ENCODE measurements at regions not wholly inside any gene's neighbourhood (a gene's known extent, or its start where the extent isn't known, plus 50 kb on each side); places are given as distances from the start of the nearest gene placed in this dataset.

DNA sequence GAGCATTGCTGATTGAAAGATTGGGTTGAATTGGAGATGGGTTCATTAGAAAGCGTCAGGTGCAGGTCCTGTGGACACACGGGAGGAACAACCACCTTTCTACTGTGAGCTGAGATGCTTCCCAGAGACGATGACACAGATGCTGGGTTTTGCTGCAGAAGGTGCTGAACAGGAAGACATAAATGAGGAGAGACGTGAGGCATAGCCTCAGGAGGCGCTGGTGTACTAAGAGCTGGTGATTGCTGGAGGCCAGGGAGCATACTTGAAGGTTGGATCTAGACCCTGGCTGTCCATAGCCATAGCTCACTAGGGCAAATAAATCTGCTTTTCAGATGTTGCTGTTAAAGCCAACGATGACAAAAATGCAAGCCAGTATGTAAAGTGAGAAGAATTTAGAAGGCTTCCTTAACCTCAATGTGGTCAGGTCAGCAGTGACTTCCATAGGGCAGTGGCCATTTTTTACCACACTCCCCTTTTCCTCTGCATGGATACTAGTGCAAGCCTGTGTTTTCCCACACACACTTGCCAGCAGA, 153.7 kb downstream of the SOX11 start:
- no peak for DNase-seq

DNA sequence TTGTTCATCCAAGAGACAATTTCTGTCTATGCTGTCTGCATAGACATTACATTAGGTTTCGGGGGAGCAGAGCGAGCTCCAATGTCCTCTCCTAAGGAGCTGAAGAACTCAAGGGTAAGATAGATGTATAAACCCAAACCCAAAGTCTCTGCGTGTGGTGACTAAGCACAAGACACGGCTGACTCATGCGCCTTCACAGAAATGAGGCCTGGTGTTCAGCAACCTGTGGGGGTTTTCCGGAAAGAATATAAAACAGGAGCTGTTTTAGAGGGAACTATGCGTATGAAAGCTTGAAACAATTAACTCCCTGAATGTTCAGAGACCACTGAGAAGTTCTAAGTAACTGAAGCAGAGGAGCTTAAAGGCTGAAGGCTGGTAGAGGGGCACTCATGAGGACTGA, 154.7 kb downstream of the SOX11 start:
- no peak for DNase-seq

DNA sequence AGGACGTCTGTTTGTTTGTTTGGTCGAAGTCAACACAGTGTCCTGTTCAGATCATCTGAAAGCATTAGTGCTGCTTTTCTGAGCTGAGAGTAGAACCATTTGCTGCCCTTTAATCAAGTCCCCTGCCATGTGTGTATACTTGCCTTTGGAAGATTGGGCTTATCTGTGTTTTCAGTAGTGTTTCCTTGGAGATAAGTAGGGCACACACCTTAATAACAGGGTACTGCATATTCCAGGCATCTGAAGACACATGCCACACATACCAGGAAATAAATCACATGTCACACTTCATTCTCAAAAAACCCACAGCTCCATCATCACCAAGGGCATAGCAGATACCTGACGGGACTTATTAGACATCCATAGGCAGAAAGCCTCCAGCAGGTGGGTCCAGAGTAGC, 157.4 kb downstream of the SOX11 start:
- DNase-seq: no peak

DNA sequence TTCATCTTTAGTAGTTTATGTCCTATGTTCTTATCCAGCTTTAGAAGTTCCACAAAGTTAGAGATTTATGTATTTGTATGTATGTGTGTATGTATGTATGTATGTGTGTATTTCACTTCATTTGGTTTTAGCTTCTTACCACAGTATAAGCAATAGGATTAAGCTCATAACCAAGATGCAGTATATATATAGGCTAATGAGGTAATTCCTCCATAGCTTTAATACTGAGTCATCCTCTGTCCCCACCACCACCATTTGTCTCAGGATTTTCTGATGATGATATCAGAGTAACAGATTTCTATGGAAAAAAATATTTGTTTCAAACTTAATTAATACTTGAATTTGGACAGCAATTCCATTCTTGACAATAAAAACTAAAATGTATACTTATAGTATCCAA, 159.2 kb downstream of the SOX11 start:
- no peak for DNase-seq

- DNase-seq: no peak
Observed at GRCh38 chr2:5854797-5855196, 162.6 kb downstream of the SOX11 start.

- DNase-seq: no peak
Observed at GRCh38 chr2:5867056-5867455, 174.9 kb downstream of the SOX11 start.

DNA sequence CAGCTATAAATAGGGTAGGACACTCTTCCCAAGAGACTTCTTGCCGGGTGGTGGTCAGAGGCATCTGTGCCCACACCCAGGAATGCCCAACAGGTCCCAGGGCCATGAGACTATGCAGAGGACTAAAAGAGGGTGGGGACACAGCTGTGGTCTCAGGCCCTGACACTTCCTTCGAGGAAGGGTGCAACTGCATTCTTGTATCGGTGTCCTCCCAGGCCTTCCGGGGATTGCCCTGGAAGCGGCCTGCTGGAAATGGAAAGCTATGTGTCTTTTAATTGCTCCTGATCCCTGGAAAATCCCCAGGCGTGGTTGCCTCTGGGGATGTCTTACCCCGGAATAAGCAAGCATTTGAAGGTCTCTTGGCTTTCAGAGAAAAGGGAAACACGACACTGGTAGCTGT, 176.7 kb downstream of the SOX11 start:
- DNase-seq: no peak

GRCh38 chr2:5869936-5870335, 177.8 kb downstream of the SOX11 start:
- no peak for DNase-seq

DNA sequence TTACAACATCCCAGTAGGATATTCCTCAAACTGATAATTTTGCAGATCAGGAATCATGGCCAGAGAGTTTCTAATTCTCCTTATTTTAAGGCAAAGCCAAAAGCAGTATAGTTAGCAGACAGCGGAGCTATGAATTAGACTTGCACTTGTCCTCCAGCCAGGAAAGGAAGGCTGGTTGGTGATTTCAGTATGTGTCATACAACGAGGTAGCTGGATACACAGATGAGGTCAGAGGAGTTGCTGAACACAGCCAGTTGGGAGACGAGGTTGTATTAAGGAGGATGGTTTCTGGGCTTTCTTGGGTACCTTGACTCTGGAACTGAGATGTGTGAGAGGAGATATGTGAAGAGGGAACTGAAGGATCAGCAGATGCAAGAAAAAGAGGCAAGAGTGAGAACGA, 185.2 kb downstream of the SOX11 start:
- no peak for DNase-seq

DNA sequence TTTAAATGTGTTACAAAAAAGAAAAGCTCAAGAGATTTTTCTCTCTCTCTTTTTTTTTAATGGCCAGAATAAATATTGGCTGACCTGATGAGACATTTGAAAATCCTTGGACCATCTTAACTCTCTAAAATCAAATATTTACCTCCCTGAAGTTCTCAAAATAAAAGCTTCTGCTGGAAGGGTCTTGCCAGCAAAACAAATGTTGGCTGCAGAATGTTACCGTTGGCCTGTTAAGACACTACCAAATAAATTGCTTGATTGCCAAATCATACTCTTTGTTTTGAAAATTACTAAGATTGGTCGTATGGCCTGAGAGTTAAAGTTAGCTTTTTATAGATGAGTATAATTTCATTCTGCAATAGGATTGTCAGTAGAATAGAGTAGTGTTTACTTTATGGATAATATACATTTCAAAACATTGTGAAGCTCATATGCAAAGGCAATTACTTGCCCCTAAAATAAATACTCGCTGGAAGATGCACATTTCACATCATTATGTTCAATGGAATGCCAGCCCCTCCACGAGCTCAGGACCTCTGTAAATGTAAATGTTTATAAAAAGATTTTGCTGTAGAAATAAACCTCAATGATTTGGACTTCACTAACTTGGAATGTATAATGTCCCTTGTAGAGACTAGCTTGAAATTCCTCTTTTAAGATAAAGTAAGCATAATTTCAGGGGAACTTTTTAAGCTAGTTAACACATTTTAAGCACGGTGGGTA, 193.4 kb downstream of the SOX11 start:
- DNase-seq: no peak

- no peak for DNase-seq
Observed at GRCh38 chr2:5886462-5886861, 194.3 kb downstream of the SOX11 start.

DNA sequence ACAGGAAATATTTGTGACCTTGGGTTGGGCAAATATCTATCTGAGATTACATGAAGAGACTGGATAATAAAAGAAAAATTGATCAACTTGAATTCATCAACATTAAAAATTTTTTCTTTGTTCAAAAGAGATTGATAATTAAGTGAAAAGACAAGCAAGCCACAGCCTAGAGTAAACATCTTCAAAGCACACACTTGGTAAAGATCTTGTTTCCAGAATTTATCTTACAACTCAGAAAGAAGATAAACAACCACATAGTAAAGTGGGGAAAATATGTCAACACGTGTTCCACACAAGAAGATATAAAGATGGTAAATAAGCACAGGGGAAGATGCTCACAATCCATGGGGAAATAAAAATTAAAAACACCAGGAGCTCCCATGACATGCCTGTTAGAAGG, 195.9 kb downstream of the SOX11 start:
- DNase-seq: no peak

DNA sequence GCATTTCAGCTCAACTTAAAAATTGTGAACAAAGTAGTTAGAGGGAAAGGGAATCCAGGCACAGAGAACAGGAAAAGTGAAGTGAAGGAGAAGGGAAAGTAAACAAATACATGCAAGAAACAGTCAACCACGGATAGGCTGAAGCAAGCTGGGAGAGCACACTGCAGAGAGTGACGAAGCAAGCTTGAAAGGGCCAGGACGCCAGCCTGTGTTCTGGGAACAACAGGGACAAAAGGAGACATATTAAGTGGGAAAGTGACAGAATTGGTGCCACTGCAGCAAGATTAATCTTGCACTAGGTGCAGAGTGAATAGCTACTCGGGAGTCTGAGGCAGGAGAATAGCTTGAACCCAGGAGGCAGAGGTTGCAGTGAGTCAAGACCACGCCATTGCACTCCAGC, 197.3 kb downstream of the SOX11 start:
- DNase-seq: no peak

DNA sequence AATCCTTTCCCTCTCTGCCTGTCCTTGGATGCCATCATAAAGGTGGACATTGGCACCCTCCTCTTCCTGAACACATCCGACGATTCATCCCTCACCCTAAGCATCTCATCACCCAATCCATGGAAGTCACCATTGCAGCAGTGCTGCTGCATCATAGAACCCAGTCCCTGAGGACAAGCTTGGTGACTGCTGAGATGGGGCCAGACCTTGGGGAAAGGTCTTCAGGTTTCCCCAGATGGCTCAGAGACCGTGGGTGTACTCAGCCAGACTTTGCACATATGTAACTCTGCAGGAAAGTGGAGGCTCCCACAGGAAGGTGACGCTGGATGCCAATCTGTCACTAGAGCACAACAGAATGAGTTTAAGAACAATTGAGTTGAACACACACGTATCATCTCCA, 202.2 kb downstream of the SOX11 start:
- no peak for DNase-seq

- DNase-seq: no peak
Observed at GRCh38 chr2:5895284-5895683, 203.1 kb downstream of the SOX11 start.

GRCh38 chr2:5897249-5897648, 205.1 kb downstream of the SOX11 start:
- DNase-seq: no peak

- DNase-seq: no peak
Observed at GRCh38 chr2:5898667-5899066, 206.5 kb downstream of the SOX11 start.

- DNase-seq: no peak
Observed at GRCh38 chr2:5905661-5906060, 213.5 kb downstream of the SOX11 start.

GRCh38 chr2:5908071-5908470, 215.9 kb downstream of the SOX11 start:
- DNase-seq: no peak

DNA sequence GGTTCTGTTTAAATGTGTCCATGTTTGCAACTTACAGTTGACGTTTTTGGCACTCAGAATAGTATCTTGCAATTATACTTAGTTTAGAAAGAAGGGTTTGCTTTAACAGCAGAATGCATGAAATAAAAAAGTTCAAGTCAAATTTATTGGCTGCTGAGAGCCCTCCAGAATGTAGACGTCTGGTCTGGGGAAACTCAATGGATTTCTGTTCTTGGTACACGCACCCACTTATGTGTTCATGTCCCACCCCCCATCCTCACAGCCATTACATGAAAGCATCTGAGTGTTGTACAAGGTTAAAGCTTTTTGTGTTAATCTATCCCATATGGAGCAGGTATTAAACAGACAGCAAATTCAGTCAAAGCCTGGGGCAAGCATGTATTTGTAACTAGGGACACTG, 219.5 kb downstream of the SOX11 start:
- DNase-seq: no peak

- DNase-seq: no peak
Observed at GRCh38 chr2:5913711-5914395, 221.7 kb downstream of the SOX11 start.

- no peak for DNase-seq
Observed at GRCh38 chr2:5914811-5915611, 222.8 kb downstream of the SOX11 start.

DNA sequence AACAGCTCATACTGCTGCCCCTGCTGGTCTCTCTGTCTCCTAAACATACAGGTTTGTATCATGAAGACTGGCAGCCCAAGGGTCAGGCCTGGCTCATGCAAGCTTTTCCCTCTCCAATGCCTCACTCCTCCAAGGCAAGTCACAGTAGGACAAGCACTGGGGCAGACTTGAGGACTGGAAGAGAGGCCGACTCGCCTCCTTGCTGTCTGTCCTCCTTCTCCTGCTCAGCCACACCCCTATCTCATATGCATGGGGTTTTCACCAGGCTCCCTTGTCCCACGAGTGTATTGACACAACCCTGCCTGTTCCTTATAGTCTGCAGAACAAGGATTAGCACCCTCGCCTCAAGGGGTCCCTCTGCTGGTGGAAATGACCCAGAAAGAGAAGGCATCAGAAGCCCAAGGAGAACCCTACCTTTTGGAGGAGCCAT, 223.7 kb downstream of the SOX11 start:
- no peak for DNase-seq

Measured in stimulated activated naive CD4-positive, alpha-beta T cell (primary cell).